HG02798 (cell line): ENCODE measurements at regions not wholly inside any gene's neighbourhood (a gene's known extent, or its start where the extent isn't known, plus 50 kb on each side); places are given as distances from the start of the nearest gene placed in this dataset.

Experiments used
- ATAC-seq: cut with Tn5 transposase; IDR thresholded peaks from one replicate; pipeline ENCODE4 v1.9.1; 2021; ENCODE audit warnings: mild to moderate bottlenecking; ENCODE audit not compliant: unreplicated experiment, poor library complexity

- no peak for ATAC-seq
Observed at GRCh38 chr5:126210955-126211354, 212.3 kb upstream of the GRAMD2B start.

- ATAC-seq = no peak
Observed at GRCh38 chr5:126219616-126220015, 203.6 kb upstream of the GRAMD2B start.

- ATAC-seq = no peak
Observed at GRCh38 chr5:126220725-126221124, 202.5 kb upstream of the GRAMD2B start.

- ATAC-seq = no peak
Observed at GRCh38 chr5:126228934-126229333, 194.3 kb upstream of the GRAMD2B start.

GRCh38 chr5:126233256-126233655 lies 190.0 kb upstream of the GRAMD2B start:
- no peak for ATAC-seq

- peak; percentile 63 for ATAC-seq
Observed at GRCh38 chr5:126234563-126235195, 188.5 kb upstream of the GRAMD2B start.

- no peak for ATAC-seq
Observed at GRCh38 chr5:126235628-126236027, 187.6 kb upstream of the GRAMD2B start.

- ATAC-seq = no peak
Observed at GRCh38 chr5:126236994-126237393, 186.2 kb upstream of the GRAMD2B start.

- no peak for ATAC-seq
Observed at GRCh38 chr5:126248611-126249010, 174.6 kb upstream of the GRAMD2B start.

- no peak for ATAC-seq
Observed at GRCh38 chr5:126251024-126251423, 172.2 kb upstream of the GRAMD2B start.

GRCh38 chr5:126253406-126253805 lies 169.8 kb upstream of the GRAMD2B start:
- no peak for ATAC-seq

- ATAC-seq = no peak
Observed at GRCh38 chr5:126263591-126264184, 159.5 kb upstream of the GRAMD2B start.

GRCh38 chr5:126265917-126266316 lies 157.3 kb upstream of the GRAMD2B start:
- no peak for ATAC-seq

GRCh38 chr5:126267438-126267837 lies 155.8 kb upstream of the GRAMD2B start:
- ATAC-seq = no peak

- ATAC-seq = no peak
Observed at GRCh38 chr5:126268697-126269315, 154.4 kb upstream of the GRAMD2B start.

GRCh38 chr5:126269511-126269910 lies 153.7 kb upstream of the GRAMD2B start:
- no peak for ATAC-seq

- no peak for ATAC-seq
Observed at GRCh38 chr5:126271141-126271540, 152.1 kb upstream of the GRAMD2B start.

GRCh38 chr5:126274076-126274762 lies 149.0 kb upstream of the GRAMD2B start:
- ATAC-seq = no peak

- no peak for ATAC-seq
Observed at GRCh38 chr5:126274763-126275125, 148.5 kb upstream of the GRAMD2B start.

GRCh38 chr5:126277762-126278161 lies 145.4 kb upstream of the GRAMD2B start:
- ATAC-seq = no peak

- no peak for ATAC-seq
Observed at GRCh38 chr5:126280343-126280742, 142.9 kb upstream of the GRAMD2B start.
